Right ventricle myocardium superior (tissue), 1 donor: ENCODE measurements at regions not wholly inside any gene's neighbourhood (a gene's known extent, or its start where the extent isn't known, plus 50 kb on each side); places are given as distances from the start of the nearest gene placed in this dataset.
"Not testable (repeated sequence)": the region's sequence is repeated elsewhere in the genome, so short reads cannot be mapped to it uniquely, and the experiment has no call there.

Experiments used
- ATAC-seq: fragments of 200-7000 bp; cut with Tn5 transposase; one replicate; pipeline ENCODE4 v1.9.1; 2020; ENCODE audit warnings: mild to moderate bottlenecking; ENCODE audit not compliant: poor library complexity
- DNase-seq: peaks from one replicate; pipeline ENCODE4 v3.0.0-alpha.2; 2020
- intact Hi-C: fragments of 100-400 bp; cut with DNase I; formaldehyde crosslinking; loops from one replicate; pipeline ENCODE4 v1.11.2; 2022
- donor health status: DM: no; HTN: yes; CAD: no; lungs with severe emphysema.

- DNase-seq (no peak), ATAC-seq (no peak)
- intact Hi-C loops = no loop called here
These were observed 99.1 kb upstream of the IGLL5 start for GRCh38 chr22:22788460-22789037.

DNA sequence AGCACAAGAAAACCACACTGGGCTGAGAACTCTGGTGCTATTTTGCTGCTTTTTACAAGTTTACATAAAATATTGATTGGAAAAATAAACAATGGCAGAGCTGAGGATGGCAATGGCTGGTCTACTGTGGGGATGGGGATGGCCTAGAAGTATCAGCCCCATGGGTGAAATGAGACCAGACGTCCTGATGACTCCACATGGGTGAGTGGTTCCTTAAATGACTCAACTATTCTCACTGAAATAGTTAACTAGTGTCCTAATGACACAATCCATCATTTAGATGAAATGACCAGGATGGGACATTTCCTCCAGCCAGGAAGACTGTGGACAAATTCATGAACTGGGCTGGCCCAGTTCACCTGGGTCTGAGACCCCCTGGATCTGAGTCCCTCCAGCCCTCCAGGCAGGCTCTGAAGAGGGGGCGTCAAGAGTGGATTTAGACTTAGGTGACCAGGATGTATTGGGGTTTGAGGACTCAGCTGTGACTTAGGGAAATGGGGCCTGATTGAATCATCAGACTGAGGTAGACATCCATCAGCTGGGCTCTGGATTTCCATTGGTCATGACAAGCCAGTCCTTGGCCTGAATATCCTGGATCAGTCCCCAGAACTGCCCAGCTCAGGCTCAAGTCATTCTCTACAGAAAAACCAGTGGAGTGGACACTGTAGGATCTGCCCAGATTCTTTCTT is 98.2 kb upstream of the IGLL5 start:
- ATAC-seq = no peak
- intact Hi-C loops = no loop called here
- DNase-seq = no peak

GRCh38 chr22:22789922-22790845 is 97.4 kb upstream of the IGLL5 start:
- intact Hi-C loops = no loop called here
- DNase-seq = no peak
- no peak for ATAC-seq

DNA sequence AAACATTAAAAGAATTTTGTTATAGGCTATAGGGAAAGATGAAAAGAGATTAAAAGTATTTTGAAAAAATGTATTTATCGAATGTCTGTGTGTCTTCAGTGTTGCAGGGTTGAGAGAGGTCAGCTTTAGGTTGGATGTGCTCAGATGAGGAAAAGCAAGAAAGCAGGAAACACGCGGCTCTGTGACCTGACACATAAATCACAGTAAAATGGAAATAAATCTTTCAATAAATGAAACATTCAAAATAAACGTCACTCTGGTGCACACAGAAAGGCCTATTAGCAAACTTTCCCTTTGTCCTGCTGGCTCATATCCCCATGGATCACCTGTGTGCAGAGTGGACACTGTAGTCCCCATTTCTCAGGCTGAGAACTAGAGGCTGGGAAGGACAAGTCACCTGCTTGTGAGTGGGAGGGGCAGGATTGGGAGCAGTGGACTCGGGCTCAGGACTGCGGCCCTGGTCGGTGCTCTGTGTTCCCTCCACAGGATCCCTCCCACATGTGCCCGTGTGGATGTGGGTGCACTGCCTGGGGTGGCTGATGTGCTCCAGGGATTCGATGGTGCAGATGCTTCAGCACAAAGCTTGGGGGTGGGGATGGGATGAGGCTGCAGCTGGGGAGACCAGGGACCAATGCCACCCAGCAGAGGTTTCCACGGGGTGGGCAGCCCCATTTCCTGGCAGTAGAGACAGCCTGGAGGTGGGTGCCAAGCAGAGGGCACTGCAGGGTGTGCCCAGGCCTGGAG is 96.0 kb upstream of the IGLL5 start:
- intact Hi-C loops = no loop called here
- no peak for DNase-seq
- ATAC-seq = no peak

DNA sequence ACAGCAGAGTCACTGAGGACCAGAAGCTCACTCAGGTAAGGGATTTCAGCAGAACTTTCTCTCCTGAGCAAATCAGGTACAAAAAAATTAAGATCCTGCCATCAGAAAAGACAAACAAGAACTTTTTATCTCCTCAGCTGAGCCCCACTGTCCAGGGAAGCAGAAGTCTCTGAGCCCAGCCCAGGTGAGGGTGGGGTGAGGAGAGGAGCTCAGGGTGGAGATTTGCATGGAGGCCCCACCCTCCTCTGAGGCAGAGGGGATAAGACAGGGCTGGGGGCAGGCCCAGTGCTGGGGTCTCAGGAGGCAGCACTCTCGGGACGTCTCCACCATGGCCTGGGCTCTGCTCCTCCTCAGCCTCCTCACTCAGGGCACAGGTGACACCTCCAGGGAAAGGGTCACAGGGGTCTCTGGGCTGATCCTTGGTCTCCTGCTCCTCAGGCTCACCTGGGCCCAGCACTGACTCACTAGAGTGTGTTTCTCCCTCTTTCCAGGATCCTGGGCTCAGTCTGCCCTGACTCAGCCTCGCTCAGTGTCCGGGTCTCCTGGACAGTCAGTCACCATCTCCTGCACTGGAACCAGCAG is 95.3 kb upstream of the IGLL5 start:
- DNase-seq, ATAC-seq: not testable (repeated sequence)

GRCh38 chr22:22795639-22796038 is 92.0 kb upstream of the IGLL5 start:
- ATAC-seq, intact Hi-C loops, DNase-seq: not testable (repeated sequence)

More for the DNA sequence above, 95.3 kb upstream of the IGLL5 start:
- intact Hi-C loops = not testable (repeated sequence)

DNA sequence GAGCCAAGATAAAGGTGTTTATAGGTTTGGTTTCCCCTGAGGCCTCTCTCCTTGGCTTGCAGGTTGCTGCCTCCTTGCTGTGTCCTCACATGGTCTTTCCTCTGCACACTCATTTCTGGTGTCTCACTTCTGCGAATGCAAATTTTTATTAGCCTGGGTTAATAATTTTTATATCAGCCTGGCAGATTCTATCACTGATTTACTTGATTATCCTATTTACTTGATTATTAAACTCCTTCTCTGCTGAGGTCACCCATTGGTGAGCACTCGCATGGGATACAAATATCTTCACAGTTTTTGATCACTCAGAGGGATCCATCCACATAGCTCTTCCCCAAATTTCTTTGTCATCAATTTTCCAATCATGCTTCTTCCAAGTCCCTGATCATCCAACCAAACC is 90.9 kb upstream of the IGLL5 start:
- DNase-seq = no peak
- intact Hi-C loops = no loop called here
- no peak for ATAC-seq

DNA sequence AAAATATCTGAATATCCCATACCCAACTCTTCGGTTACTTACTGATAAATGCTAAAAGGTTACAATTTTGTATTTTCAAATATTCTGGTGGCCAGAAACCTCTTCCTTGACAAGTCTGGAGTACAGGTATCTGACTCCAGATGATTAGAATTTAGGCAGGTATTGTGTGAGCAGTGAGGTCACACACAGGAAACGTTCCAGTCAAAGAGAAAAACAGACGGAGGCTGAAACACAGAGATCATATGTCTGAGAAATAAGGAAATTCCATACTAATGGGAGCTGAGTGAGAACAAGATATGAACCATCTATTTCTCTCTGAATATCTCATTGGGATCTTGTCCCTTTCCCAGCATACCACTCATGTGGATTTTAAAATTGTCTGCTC is 89.4 kb upstream of the IGLL5 start:
- intact Hi-C loops = no loop called here
- DNase-seq = no peak
- ATAC-seq = no peak

GRCh38 chr22:22798716-22799115 is 88.9 kb upstream of the IGLL5 start:
- intact Hi-C loops = no loop called here
- ATAC-seq (no peak), DNase-seq (no peak)

DNA sequence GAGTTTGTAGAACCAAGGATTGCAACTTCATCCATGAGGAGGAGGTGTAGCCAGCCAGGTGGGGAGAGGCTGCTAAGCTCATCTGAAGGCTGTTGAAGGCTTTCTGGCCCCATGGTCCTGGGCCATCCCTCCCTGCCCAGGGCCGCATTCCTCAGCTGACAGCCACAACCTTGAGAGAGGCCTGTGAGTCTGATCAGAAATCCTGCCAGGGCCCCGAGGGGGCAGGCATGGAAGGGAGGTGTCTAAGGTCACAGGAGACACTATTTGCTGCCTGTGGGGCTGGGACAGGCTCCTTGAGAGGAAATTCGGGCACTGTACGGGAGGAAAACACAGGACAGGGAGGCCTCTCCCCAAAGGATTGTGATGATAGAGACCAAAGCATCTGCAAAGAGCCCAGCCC is 88.1 kb upstream of the IGLL5 start:
- no peak for ATAC-seq
- DNase-seq = no peak
- intact Hi-C loops = no loop called here

DNA sequence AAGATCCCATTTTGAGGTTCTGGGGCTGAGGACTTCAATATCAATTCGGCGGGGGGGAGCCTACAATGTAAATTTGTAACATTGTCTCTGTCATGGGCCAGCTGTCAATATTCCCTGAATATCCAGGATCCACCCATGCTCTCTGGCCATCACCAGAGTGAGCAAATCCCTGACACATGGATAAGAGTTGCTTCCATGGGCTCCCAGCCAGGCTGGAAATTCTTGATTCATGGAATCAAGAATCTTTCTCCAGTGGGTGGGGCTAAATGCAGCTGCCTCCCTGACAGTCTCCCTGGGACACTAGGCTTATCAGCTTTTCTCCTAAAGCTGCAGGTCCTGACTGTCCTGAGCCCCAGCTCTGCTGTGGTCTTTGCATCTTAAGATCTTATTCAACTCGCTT is 86.9 kb upstream of the IGLL5 start:
- ATAC-seq (no peak), DNase-seq (no peak)
- intact Hi-C loops = no loop called here

DNA sequence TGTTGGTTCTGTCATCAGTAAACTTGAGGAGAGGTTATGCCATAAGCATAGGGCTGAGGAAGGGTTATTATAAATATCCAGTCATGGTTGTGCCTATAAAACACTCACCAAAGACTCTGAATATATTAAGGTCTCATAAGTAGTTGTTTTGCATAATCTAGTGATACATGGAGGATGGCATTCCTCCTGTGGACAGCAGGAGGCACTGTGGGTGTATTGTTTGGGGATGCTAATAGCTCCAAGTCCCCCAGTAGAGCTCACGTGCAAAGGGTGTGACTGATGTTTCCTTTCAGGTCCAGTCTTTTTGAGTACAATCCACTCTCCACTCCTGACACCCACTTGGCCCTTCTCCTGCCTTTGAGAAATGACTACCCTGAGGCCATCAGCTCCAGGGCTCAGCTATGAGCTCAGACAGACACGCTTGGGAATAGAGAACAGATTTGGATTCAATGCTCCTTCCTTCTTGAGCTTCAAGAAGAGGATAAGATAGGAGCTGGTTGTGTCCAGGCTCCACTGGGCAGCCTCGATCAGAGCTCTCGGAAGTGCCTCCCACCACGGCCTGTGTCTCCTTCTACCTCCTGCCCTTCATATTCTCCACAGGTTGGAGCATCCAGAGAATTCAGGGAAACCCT is 85.2 kb upstream of the IGLL5 start:
- DNase-seq (no peak), ATAC-seq (no peak)
- intact Hi-C loops = no loop called here

GRCh38 chr22:22803285-22803853 is 84.2 kb upstream of the IGLL5 start:
- ATAC-seq = no peak
- intact Hi-C loops = no loop called here
- DNase-seq = no peak

DNA sequence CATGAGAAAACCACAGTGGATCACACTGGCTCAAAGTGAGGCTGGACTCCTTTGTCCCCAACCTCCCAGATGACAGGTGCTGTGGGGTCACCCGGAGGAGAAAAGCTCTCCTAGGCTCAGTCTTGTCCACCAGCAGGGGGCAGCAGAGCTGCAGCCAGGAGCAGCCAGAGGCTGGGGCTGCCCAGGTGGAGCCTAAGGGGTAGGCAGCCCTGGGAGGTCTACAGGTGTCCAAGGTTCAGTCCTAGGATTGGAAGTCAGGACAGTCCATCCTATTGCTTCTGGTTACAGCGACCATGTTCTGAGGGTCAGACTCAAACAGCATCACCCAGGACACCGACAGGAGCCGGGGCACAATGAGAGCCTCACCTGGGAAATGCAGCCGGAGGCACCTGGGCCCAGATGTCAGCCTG is 77.6 kb upstream of the IGLL5 start:
- ATAC-seq (peak; percentile 72), DNase-seq (peak; percentile 67)
- intact Hi-C loops = no loop called here

DNA sequence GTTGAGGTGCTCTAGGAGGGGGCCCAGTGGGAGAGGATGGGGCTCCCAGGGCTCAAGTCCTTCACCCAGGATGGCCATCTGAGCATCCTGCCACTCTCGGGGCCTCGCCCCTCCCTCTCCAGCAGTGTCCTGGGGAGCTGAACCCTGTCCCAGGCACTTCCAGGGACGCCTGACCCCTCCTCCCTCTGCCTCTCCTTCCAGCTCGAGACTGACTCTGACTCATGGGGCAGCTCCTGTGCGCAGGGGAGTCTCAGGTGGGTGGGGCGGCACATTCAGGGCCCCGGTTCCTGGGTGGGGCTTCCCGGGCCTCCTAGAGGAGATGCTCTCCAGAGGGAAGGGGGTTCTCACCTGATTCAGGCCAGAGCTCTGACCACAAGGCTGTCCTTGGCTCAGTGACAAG is 77.1 kb upstream of the IGLL5 start:
- intact Hi-C loops = no loop called here
- ATAC-seq (no peak), DNase-seq (no peak)

GRCh38 chr22:22811016-22812009 is 76.3 kb upstream of the IGLL5 start:
- no peak for DNase-seq
- intact Hi-C loops = no loop called here
- ATAC-seq = no peak
